GM10266 (cell line): ENCODE measurements at regions not wholly inside any gene's neighbourhood (a gene's known extent, or its start where the extent isn't known, plus 50 kb on each side); places are given as distances from the start of the nearest gene placed in this dataset.
"Not testable (repeated sequence)": the region's sequence is repeated elsewhere in the genome, so short reads cannot be mapped to it uniquely, and the experiment has no call there.

Experiments used
- DNase-seq: peaks from one replicate; pipeline ENCODE4 v3.0.0; 2012; ENCODE audit errors: extremely low spot score
- CTCF ChIP-seq: IDR thresholded peaks from 2 replicates; pipeline ENCODE4 v1.5.1; 2012; ENCODE audit warnings: mild to moderate bottlenecking, low read depth; ENCODE audit not compliant: control insufficient read depth, insufficient read depth; ENCODE audit errors: missing control alignments

- TF ChIP-seq CTCF = peak; percentile 75
- peak; percentile 16 for DNase-seq
Observed at GRCh38 chr3:3998140-3998922, 199.1 kb downstream of the LRRN1 start.

- DNase-seq = not testable (repeated sequence)
Observed at GRCh38 chr3:3999340-3999739, 200.1 kb downstream of the LRRN1 start.

- DNase-seq = no peak
- no peak for TF ChIP-seq CTCF
Observed at GRCh38 chr3:4001976-4002375, 202.7 kb downstream of the LRRN1 start.

GRCh38 chr3:4006288-4006687 lies 207.1 kb downstream of the LRRN1 start:
- DNase-seq = no peak
- TF ChIP-seq CTCF = no peak

GRCh38 chr3:4008205-4008604 lies 209.0 kb downstream of the LRRN1 start:
- no peak for DNase-seq
- TF ChIP-seq CTCF = no peak

GRCh38 chr3:4011166-4011565 lies 211.9 kb downstream of the LRRN1 start:
- no peak for DNase-seq
- TF ChIP-seq CTCF = no peak

GRCh38 chr3:4015426-4015825 lies 216.2 kb downstream of the LRRN1 start:
- TF ChIP-seq CTCF = no peak
- DNase-seq = no peak

GRCh38 chr3:4019501-4019900 lies 220.3 kb downstream of the LRRN1 start:
- TF ChIP-seq CTCF = no peak
- DNase-seq = no peak
